Midbrain (tissue), 1 donor: ENCODE measurements at regions not wholly inside any gene's neighbourhood (a gene's known extent, or its start where the extent isn't known, plus 50 kb on each side); places are given as distances from the start of the nearest gene placed in this dataset.
A peak's percentile ranks its signal among the peaks of the same experiment; 100 is the strongest.

Experiments
- DNase-seq: peaks from one replicate; lab custom pipeline; 2025; lab: John Stamatoyannopoulos, UW

GRCh38 chr3:107969994-107970819 is 120.6 kb downstream of the CD47 start:
- DNase-seq: peak; percentile 15

- DNase-seq: no peak
These were observed 121.3 kb downstream of the CD47 start for GRCh38 chr3:107969525-107969924.

- no peak for DNase-seq
These were observed 124.6 kb downstream of the CD47 start for GRCh38 chr3:107966276-107966675.

- DNase-seq: no peak
These were observed 125.6 kb downstream of the CD47 start for GRCh38 chr3:107965136-107965655.

GRCh38 chr3:107963581-107963980 is 127.2 kb downstream of the CD47 start:
- no peak for DNase-seq

- DNase-seq: no peak
These were observed 127.9 kb downstream of the CD47 start for GRCh38 chr3:107962946-107963345.

- DNase-seq: no peak
These were observed 128.8 kb downstream of the CD47 start for GRCh38 chr3:107962037-107962436.

- DNase-seq: no peak
These were observed 131.2 kb downstream of the CD47 start for GRCh38 chr3:107959550-107960154.

GRCh38 chr3:107958146-107958545 is 132.7 kb downstream of the CD47 start:
- no peak for DNase-seq

- peak; percentile 57 for DNase-seq
These were observed 133.6 kb downstream of the CD47 start for GRCh38 chr3:107956991-107957900.

GRCh38 chr3:107954845-107955244 is 136.0 kb downstream of the CD47 start:
- no peak for DNase-seq

GRCh38 chr3:107953722-107954121 is 137.1 kb downstream of the CD47 start:
- no peak for DNase-seq

- DNase-seq: no peak
These were observed 139.7 kb downstream of the CD47 start for GRCh38 chr3:107951126-107951525.

GRCh38 chr3:107950417-107950816 is 140.4 kb downstream of the CD47 start:
- no peak for DNase-seq

- DNase-seq: no peak
These were observed 141.3 kb downstream of the CD47 start for GRCh38 chr3:107949394-107949970.

- no peak for DNase-seq
These were observed 143.6 kb downstream of the CD47 start for GRCh38 chr3:107947203-107947602.

GRCh38 chr3:107946700-107947099 is 144.1 kb downstream of the CD47 start:
- no peak for DNase-seq

GRCh38 chr3:107945417-107946094 is 145.3 kb downstream of the CD47 start:
- DNase-seq: no peak

- no peak for DNase-seq
These were observed 146.9 kb downstream of the CD47 start for GRCh38 chr3:107943786-107944523.

GRCh38 chr3:107942951-107943749 is 147.7 kb downstream of the CD47 start:
- no peak for DNase-seq
